H9 (cell line): ENCODE measurements at regions not wholly inside any gene's neighbourhood (a gene's known extent, or its start where the extent isn't known, plus 50 kb on each side); places are given as distances from the start of the nearest gene placed in this dataset.

Experiments used
- DNase-seq: peaks from one replicate; pipeline ENCODE4 v3.0.0-alpha.2; 2017
- H2AFZ ChIP-seq: one replicate; pipeline ENCODE4 v1.6.1; 2013; ENCODE audit warnings: mild to moderate bottlenecking, low read length, control low read depth, moderate library complexity
- H2AK5ac ChIP-seq: 2 replicates; pipeline ENCODE4 v1.6.1; 2013; ENCODE audit warnings: low read length, control low read depth, mixed read lengths; ENCODE audit not compliant: insufficient read length
- H2BK120ac ChIP-seq: one replicate; pipeline ENCODE4 v1.6.1; 2013; ENCODE audit warnings: low read depth, mild to moderate bottlenecking, low read length, control low read depth, inconsistent platforms; ENCODE audit not compliant: poor library complexity, severe bottlenecking
- H2BK12ac ChIP-seq: 2 replicates; pipeline ENCODE4 v1.6.1; 2013; ENCODE audit warnings: low read length, control low read depth, mixed read lengths, low read depth; ENCODE audit not compliant: insufficient read length
- H2BK15ac ChIP-seq: 2 replicates; pipeline ENCODE4 v1.6.1; 2013; ENCODE audit warnings: low read depth, low read length, control low read depth
- H2BK20ac ChIP-seq: one replicate; pipeline ENCODE4 v1.6.1; 2013; ENCODE audit warnings: low read depth, mild to moderate bottlenecking, low read length, control low read depth, inconsistent platforms; ENCODE audit not compliant: poor library complexity, severe bottlenecking
- H2BK5ac ChIP-seq: 2 replicates; pipeline ENCODE4 v1.6.1; 2013; ENCODE audit warnings: low read length, control low read depth, mixed read lengths; ENCODE audit not compliant: insufficient read length
- H3K14ac ChIP-seq: 2 replicates; pipeline ENCODE4 v1.6.1; 2013; ENCODE audit warnings: low read length, control low read depth; ENCODE audit not compliant: insufficient read depth
- H3K18ac ChIP-seq: 2 replicates; pipeline ENCODE4 v1.6.1; 2013; ENCODE audit warnings: low read depth, mild to moderate bottlenecking, mixed read lengths, low read length, control low read depth; ENCODE audit not compliant: insufficient read length
- H3K23ac ChIP-seq: 2 replicates; pipeline ENCODE4 v1.6.1; 2013; ENCODE audit warnings: low read length, control low read depth, mixed read lengths, low read depth; ENCODE audit not compliant: insufficient read length
- H3K23me2 ChIP-seq: 2 replicates; pipeline ENCODE4 v1.6.1; 2013; ENCODE audit warnings: low read depth, mild to moderate bottlenecking, mixed read lengths, low read length, control low read depth; ENCODE audit not compliant: insufficient read length, poor library complexity, severe bottlenecking
- H3K27ac ChIP-seq: 2 replicates; pipeline ENCODE4 v1.5.1; 2013; ENCODE audit warnings: low read length, control low read depth, mixed read lengths, low read depth; ENCODE audit not compliant: insufficient read length
- H3K27me3 ChIP-seq: 2 replicates; pipeline ENCODE4 v1.6.1; 2013; ENCODE audit warnings: low read length, control low read depth, inconsistent platforms; ENCODE audit not compliant: insufficient read depth
- H3K4ac ChIP-seq: 2 replicates; pipeline ENCODE4 v1.6.1; 2013; ENCODE audit warnings: low read depth, mild to moderate bottlenecking, control low read depth, inconsistent platforms, low read length, moderate library complexity
- H3K4me1 ChIP-seq: 2 replicates; pipeline ENCODE4 v1.6.1; 2013; ENCODE audit warnings: low read length, control low read depth, inconsistent platforms; ENCODE audit not compliant: insufficient read depth
- H3K4me2 ChIP-seq: 2 replicates; pipeline ENCODE4 v1.6.1; 2013; ENCODE audit warnings: low read length, control low read depth, mixed read lengths; ENCODE audit not compliant: insufficient read length, insufficient read depth
- H3K56ac ChIP-seq: 2 replicates; pipeline ENCODE4 v1.6.1; 2013; ENCODE audit warnings: low read depth, mild to moderate bottlenecking, mixed read lengths, low read length, control low read depth; ENCODE audit not compliant: insufficient read length
- H3K79me1 ChIP-seq: 2 replicates; pipeline ENCODE4 v1.6.1; 2013; ENCODE audit warnings: low read depth, mild to moderate bottlenecking, moderate library complexity, low read length, control low read depth, inconsistent platforms; ENCODE audit not compliant: insufficient read depth, poor library complexity, severe bottlenecking
- H3K79me2 ChIP-seq: 2 replicates; pipeline ENCODE4 v1.6.1; 2013; ENCODE audit warnings: low read length, control low read depth, inconsistent platforms; ENCODE audit not compliant: insufficient read depth
- H3K9ac ChIP-seq: 2 replicates; pipeline ENCODE4 v1.6.1; 2013; ENCODE audit warnings: low read length, control low read depth, mixed read lengths; ENCODE audit not compliant: insufficient read length; ENCODE audit errors: extremely low read depth
- H3K9me3 ChIP-seq: one replicate; pipeline ENCODE4 v1.6.1; 2013; ENCODE audit warnings: low read depth, low read length, inconsistent platforms; ENCODE audit not compliant: control insufficient read depth
- H3T11ph ChIP-seq: one replicate; pipeline ENCODE4 v1.6.1; 2013; ENCODE audit warnings: mild to moderate bottlenecking, low read length, control low read depth, inconsistent platforms
- H4K20me1 ChIP-seq: one replicate; pipeline ENCODE4 v1.6.1; 2013; ENCODE audit not compliant: control insufficient read depth, insufficient read length, insufficient read depth
- H4K5ac ChIP-seq: 2 replicates; pipeline ENCODE4 v1.6.1; 2013; ENCODE audit warnings: low read depth, mild to moderate bottlenecking, mixed read lengths, low read length, control low read depth; ENCODE audit not compliant: insufficient read length
- H4K8ac ChIP-seq: replicated peaks from 2 replicates; pipeline ENCODE4 v1.6.1; 2013; ENCODE audit warnings: low read length, control low read depth, mixed read lengths, low read depth; ENCODE audit not compliant: insufficient read length
- H4K91ac ChIP-seq: 2 replicates; pipeline ENCODE4 v1.6.1; 2013; ENCODE audit warnings: low read depth, mild to moderate bottlenecking, moderate library complexity, mixed read lengths, low read length, control low read depth; ENCODE audit not compliant: insufficient read length
- H3K27ac Mint-ChIP-seq, 3 experiments: 2 replicates in 2 of 3; 3 replicates in 1 of 3; pipeline ENCODE4 v1.8.0; 2020 to 2021; ENCODE audit warnings: mixed read lengths in 3 of 3, mild to moderate bottlenecking in 1 of 3, moderate library complexity in 1 of 3
- H3K27me3 Mint-ChIP-seq: 2 replicates; pipeline ENCODE4 v1.8.0; 2021; ENCODE audit warnings: low read depth, mild to moderate bottlenecking, moderate library complexity, mixed read lengths
- H3K36me3 Mint-ChIP-seq, 3 experiments: 2 replicates in 2 of 3; 3 replicates in 1 of 3; pipeline ENCODE4 v1.8.0; 2020 to 2021; ENCODE audit warnings: low read depth in 3 of 3, mixed read lengths in 3 of 3; ENCODE audit not compliant: insufficient read depth in 1 of 3
- H3K4me1 Mint-ChIP-seq, 2 experiments: 2 replicates each; pipeline ENCODE4 v1.8.0; 2020; ENCODE audit warnings: mixed read lengths in 2 of 2
- H3K4me3 Mint-ChIP-seq, 2 experiments: 2 replicates in 1 of 2; 3 replicates in 1 of 2; pipeline ENCODE4 v1.8.0; 2020 to 2021; ENCODE audit warnings: mild to moderate bottlenecking in 2 of 2, mixed read lengths in 2 of 2, moderate library complexity in 1 of 2
- H3K9me3 Mint-ChIP-seq, 2 experiments: 2 replicates in 1 of 2; 3 replicates in 1 of 2; pipeline ENCODE4 v1.8.0; 2020; ENCODE audit warnings: mild to moderate bottlenecking in 2 of 2, mixed read lengths in 2 of 2, moderate library complexity in 1 of 2
- WGBS: extraction: QIAGEN DNeasy Blood & Tissue Kit; methylation state at CpG from one replicate; pipeline ENCODE4 v1.1.7; 2013; ENCODE audit warnings: missing lambda C conversion rate, low lambda C conversion rate, mixed read lengths; ENCODE audit not compliant: insufficient read length; ENCODE audit errors: extremely low coverage; 5-methylcytosine and 5-hydroxymethylcytosine counted together
- TF ChIP-seq, protein P1 (sequence below): fragments of 200-600 bp; sonication (generic); conservative IDR thresholded peaks from 3 replicates; pipeline ENCODE4 v1.8.0; 2021; ENCODE audit warnings: antibody characterized with exemption, mild to moderate bottlenecking

DNA sequence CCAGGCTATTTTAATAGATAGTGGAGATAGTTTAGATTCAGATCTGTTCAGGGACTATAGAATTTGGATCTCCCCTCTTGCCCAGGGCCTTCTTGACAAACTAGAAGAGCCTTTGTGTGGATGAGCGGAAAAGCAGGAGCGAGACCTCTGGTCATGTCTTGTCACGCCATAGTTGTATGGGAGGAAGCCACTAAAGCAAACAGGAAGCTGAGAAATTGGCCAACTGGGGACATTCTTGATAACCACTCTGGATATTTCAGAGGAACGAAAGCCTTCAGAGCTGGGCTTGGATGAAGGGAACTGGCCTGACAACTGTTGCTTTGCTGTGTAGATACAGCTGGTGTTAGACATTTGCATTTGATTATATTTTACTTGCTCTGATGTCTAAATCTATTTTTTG, 54.1 kb upstream of the EXOC2 start:
- no peak overlapping the region for H3K18ac ChIP-seq
- no peak overlapping the region for H3K4me3 Mint-ChIP-seq
- H4K8ac ChIP-seq, result no peak overlapping the region
- H3K36me3 Mint-ChIP-seq, result no peaks in the 10 kb centered on the region
- H3K27me3 Mint-ChIP-seq, result no peaks in the 10 kb centered on the region
- no peaks in the 10 kb centered on the region for H3K79me2 ChIP-seq
- no peak overlapping the region for H2BK15ac ChIP-seq
- no peaks in the 10 kb centered on the region for H3K27me3 ChIP-seq
- TF ChIP-seq, protein P1, sequence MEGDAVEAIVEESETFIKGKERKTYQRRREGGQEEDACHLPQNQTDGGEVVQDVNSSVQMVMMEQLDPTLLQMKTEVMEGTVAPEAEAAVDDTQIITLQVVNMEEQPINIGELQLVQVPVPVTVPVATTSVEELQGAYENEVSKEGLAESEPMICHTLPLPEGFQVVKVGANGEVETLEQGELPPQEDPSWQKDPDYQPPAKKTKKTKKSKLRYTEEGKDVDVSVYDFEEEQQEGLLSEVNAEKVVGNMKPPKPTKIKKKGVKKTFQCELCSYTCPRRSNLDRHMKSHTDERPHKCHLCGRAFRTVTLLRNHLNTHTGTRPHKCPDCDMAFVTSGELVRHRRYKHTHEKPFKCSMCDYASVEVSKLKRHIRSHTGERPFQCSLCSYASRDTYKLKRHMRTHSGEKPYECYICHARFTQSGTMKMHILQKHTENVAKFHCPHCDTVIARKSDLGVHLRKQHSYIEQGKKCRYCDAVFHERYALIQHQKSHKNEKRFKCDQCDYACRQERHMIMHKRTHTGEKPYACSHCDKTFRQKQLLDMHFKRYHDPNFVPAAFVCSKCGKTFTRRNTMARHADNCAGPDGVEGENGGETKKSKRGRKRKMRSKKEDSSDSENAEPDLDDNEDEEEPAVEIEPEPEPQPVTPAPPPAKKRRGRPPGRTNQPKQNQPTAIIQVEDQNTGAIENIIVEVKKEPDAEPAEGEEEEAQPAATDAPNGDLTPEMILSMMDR, result no peak
- H3K4me1 Mint-ChIP-seq, result peaks cover 1 to 2% of the 10 kb centered on the region in 2 experiments; a peak in 3 of 4 replicates
- no peak overlapping the region for H3T11ph ChIP-seq
- H2BK120ac ChIP-seq, result no peak overlapping the region
- H3K4ac ChIP-seq, result no peak overlapping the region
- no peaks in the 10 kb centered on the region for H3K79me1 ChIP-seq
- no peaks in the 10 kb centered on the region for H3K4me1 ChIP-seq
- no peaks in the 10 kb centered on the region for H3K9me3 Mint-ChIP-seq
- no peak overlapping the region for H2AFZ ChIP-seq
- DNase-seq, result no peak
- H4K5ac ChIP-seq, result no peak overlapping the region
- no peak overlapping the region for H2AK5ac ChIP-seq
- no peaks in the 10 kb centered on the region for H4K20me1 ChIP-seq
- H2BK5ac ChIP-seq, result no peak overlapping the region
- H3K4me2 ChIP-seq, result no peak overlapping the region
- no peak overlapping the region for H3K56ac ChIP-seq
- no peak overlapping the region for H2BK12ac ChIP-seq
- no peak overlapping the region for H3K14ac ChIP-seq
- WGBS, result no CpG with 5 or more reads among the region's 4 CpGs
- H3K27ac ChIP-seq, result no peak overlapping the region
- no peaks in the 10 kb centered on the region for H3K23me2 ChIP-seq
- H3K9me3 ChIP-seq, result no peaks in the 10 kb centered on the region
- no peak overlapping the region for H3K27ac Mint-ChIP-seq
- H4K91ac ChIP-seq, result no peak overlapping the region
- H2BK20ac ChIP-seq, result no peak overlapping the region
- no peak overlapping the region for H3K9ac ChIP-seq
- H3K23ac ChIP-seq, result no peak overlapping the region
